ENCODE measurements at regions not wholly inside any gene's neighbourhood (a gene's known extent, or its start where the extent isn't known, plus 50 kb on each side); places are given as distances from the start of the nearest gene placed in this dataset.

GRCh38 chr12:111185206-111185888 lies 183.5 kb downstream of the PHETA1 start:
- intact Hi-C loops (cut with DNase I): no loop called here
- peaks cover 0 to 6% (median 0%) of the 10 kb centered on the region in 12 donors for H3K9me3 ChIP-seq
- no peak for TF ChIP-seq POLR2A (IDR thresholded peaks at IDR 0.05)
- no peak for TF ChIP-seq CTCF (IDR thresholded peaks at IDR 0.05)
- H3K4me3 ChIP-seq: no peak overlapping the region
- no peak for ATAC-seq
- H3K4me1 ChIP-seq: peaks cover 0 to 9% (median 0%) of the 10 kb centered on the region in 12 donors
- WGBS, 4 donors: 75 to 85% (median 80%) methylated on average over 10 to 13 of the region's 13 CpGs
- no peak for DNase-seq
- H3K36me3 ChIP-seq: no peaks in the 10 kb centered on the region
- peaks cover 0 to 6% (median 0%) of the 10 kb centered on the region in 9 donors for H3K27me3 ChIP-seq
- no peak overlapping the region for H3K27ac ChIP-seq

GRCh38 chr12:111184161-111184560 lies 184.7 kb downstream of the PHETA1 start:
- intact Hi-C loops (cut with DNase I): no loop called here
- Histone ChIP-seq H3K27ac (no peak overlapping the region), H3K27me3 (peaks cover 0 to 8% (median 0%) of the 10 kb centered on the region in 9 donors), H3K9me3 (no peaks in the 10 kb centered on the region), H3K4me1 (peaks cover 0 to 9% (median 0%) of the 10 kb centered on the region in 12 donors), H3K36me3 (no peaks in the 10 kb centered on the region), H3K4me3 (no peak overlapping the region)
- 88 to 100% (median 95%) methylated on average over 1 of the region's 1 CpG for WGBS, 4 donors
- TF ChIP-seq POLR2A (IDR thresholded peaks at IDR 0.05): no peak
- ATAC-seq: no peak
- no peak for DNase-seq

- intact Hi-C loops (cut with DNase I): no loop called here
- Histone ChIP-seq H3K4me3 (no peak overlapping the region), H3K4me1 (peaks cover 0 to 9% (median 0%) of the 10 kb centered on the region in 12 donors), H3K27ac (no peak overlapping the region), H3K27me3 (peaks cover 0 to 12% (median 0%) of the 10 kb centered on the region in 9 donors), H3K9me3 (no peaks in the 10 kb centered on the region), H3K36me3 (no peaks in the 10 kb centered on the region)
- DNase-seq (no peak), ATAC-seq (no peak)
- WGBS, 4 donors: 64 to 86% (median 67%) methylated on average over 2 of the region's 2 CpGs
- TF ChIP-seq CTCF (IDR thresholded peaks at IDR 0.05) (no peak), POLR2A (IDR thresholded peaks at IDR 0.05) (no peak)
Observed at GRCh38 chr12:111183094-111183493, 185.8 kb downstream of the PHETA1 start.

GRCh38 chr12:111182382-111182781 lies 186.5 kb downstream of the PHETA1 start:
- ATAC-seq: peak in 2 of 4 donors; percentile 43 to 56
- TF ChIP-seq CTCF (IDR thresholded peaks at IDR 0.05): no peak

More at GRCh38 chr12:111182382-111182781, 186.5 kb downstream of the PHETA1 start:
- 54 to 58% (median 57%) methylated on average over 15 to 16 of the region's 16 CpGs for WGBS, 4 donors
- no peaks in the 10 kb centered on the region for H3K9me3 ChIP-seq
- no peaks in the 10 kb centered on the region for H3K36me3 ChIP-seq
- H3K27ac ChIP-seq: no peak overlapping the region
- peaks cover 0 to 12% (median 0%) of the 10 kb centered on the region in 9 donors for H3K27me3 ChIP-seq
- intact Hi-C loops (cut with DNase I): no loop called here
- H3K4me1 ChIP-seq: peaks cover 0 to 9% (median 0%) of the 10 kb centered on the region in 12 donors
- no peak for DNase-seq
- H3K4me3 ChIP-seq: no peak overlapping the region

All from heart left ventricle (tissue), 16 donors.